ENCODE measurements at regions not wholly inside any gene's neighbourhood (a gene's known extent, or its start where the extent isn't known, plus 50 kb on each side); places are given as distances from the start of the nearest gene placed in this dataset.

DNA sequence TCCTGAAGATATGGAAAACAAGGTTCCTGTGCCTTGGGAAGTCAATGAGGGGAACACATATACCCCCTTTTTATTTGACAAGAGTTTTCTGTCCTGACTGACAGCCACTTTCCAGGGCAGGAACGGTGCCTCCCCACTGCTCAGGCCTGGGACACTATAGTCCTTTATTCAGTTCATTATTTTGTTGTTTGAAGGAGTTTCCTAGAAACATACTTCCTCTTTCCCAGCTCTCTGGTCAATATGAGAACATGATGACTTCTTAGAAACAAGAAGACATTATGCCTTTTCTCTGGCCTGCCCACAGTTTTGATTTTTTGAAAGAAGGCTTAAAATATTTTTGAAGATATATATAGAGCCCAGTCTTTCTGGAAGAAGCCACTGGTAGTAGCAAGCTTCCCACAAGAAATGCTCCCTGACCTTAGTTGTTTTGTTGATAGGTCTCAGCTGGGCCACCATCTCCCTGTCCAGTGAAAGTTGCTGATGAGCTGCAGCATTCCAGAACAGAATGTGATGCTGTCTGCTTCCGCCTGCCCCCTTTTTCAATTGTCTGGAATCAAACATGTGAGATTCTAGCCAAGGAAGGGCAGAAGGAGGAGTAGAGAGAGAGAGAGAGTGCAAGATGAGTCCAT is 122.7 kb upstream of the ADRA1D start:
- Histone ChIP-seq H3K36me3 (no peaks in the 10 kb centered on the region), H3K27ac (peak overlapping the region in 5 of 8 donors; percentile 33 to 51 (median 36))
- intact Hi-C loops (cut with DNase I; ENCODE audit: low total_unique reads) = no loop called here

DNA sequence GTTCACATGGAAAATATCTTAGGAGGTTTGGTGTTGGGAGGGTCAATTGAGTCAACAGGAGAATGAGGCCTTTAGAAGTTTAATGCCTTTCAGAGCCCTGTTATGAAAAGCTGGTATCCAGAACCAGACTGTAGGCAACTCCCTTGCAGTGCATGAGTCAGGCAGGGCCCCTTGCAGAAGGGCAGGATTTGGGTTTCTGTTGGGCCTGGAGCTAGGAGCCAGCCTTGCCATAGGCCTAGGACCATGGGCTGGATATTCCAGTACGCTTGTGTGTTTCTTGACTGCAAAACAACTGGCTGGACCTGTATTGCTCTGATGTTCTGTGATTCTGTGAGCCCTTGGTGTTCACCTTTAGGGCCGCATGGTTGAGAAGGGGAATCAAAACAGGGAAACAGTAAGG is 121.8 kb upstream of the ADRA1D start:
- 70 to 91% (median 83%) methylated on average over 2 of the region's 2 CpGs for WGBS, 5 donors
- H3K27ac ChIP-seq = peak overlapping the region in 3 of 8 donors; percentile 33 to 51 (median 48)
- H3K36me3 ChIP-seq = no peaks in the 10 kb centered on the region
- no peak overlapping the region for H3K4me3 ChIP-seq
- peaks cover 0 to 2% (median 0%) of the 10 kb centered on the region in 7 donors for H3K27me3 ChIP-seq (replicated peaks in 1 of 7)
- peaks cover 0 to 25% (median 11%) of the 10 kb centered on the region in 6 donors for H3K4me1 ChIP-seq
- TF ChIP-seq POLR2A (IDR thresholded peaks at IDR 0.05) (no peak), POLR2AphosphoS5 (IDR thresholded peaks at IDR 0.05) (no peak)
- TF ChIP-seq, protein P1, sequence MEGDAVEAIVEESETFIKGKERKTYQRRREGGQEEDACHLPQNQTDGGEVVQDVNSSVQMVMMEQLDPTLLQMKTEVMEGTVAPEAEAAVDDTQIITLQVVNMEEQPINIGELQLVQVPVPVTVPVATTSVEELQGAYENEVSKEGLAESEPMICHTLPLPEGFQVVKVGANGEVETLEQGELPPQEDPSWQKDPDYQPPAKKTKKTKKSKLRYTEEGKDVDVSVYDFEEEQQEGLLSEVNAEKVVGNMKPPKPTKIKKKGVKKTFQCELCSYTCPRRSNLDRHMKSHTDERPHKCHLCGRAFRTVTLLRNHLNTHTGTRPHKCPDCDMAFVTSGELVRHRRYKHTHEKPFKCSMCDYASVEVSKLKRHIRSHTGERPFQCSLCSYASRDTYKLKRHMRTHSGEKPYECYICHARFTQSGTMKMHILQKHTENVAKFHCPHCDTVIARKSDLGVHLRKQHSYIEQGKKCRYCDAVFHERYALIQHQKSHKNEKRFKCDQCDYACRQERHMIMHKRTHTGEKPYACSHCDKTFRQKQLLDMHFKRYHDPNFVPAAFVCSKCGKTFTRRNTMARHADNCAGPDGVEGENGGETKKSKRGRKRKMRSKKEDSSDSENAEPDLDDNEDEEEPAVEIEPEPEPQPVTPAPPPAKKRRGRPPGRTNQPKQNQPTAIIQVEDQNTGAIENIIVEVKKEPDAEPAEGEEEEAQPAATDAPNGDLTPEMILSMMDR (IDR thresholded peaks at IDR 0.05 in 8 of 11, conservative IDR thresholded peaks at IDR 0.05 in 3 of 11) = no peak
- no peak for DNase-seq
- intact Hi-C loops (cut with DNase I; ENCODE audit: low total_unique reads) = no loop called here
- H3K9me3 ChIP-seq = no peaks in the 10 kb centered on the region

More for the DNA sequence above, 122.7 kb upstream of the ADRA1D start:
- H3K27me3 ChIP-seq (replicated peaks in 1 of 7) = peaks cover 0 to 7% (median 0%) of the 10 kb centered on the region in 7 donors
- TF ChIP-seq POLR2AphosphoS5 (IDR thresholded peaks at IDR 0.05) = peak in 1 of 3 donors; percentile 44
- TF ChIP-seq, protein P1 (IDR thresholded peaks at IDR 0.05 in 8 of 11, conservative IDR thresholded peaks at IDR 0.05 in 3 of 11) = no peak
- DNase-seq = no peak
- peaks cover 0 to 25% (median 12%) of the 10 kb centered on the region in 6 donors for H3K4me1 ChIP-seq
- H3K4me3 ChIP-seq = no peak overlapping the region
- H3K9me3 ChIP-seq = no peaks in the 10 kb centered on the region
- WGBS, 5 donors = 41 to 67% (median 47%) methylated on average over 2 of the region's 2 CpGs

DNA sequence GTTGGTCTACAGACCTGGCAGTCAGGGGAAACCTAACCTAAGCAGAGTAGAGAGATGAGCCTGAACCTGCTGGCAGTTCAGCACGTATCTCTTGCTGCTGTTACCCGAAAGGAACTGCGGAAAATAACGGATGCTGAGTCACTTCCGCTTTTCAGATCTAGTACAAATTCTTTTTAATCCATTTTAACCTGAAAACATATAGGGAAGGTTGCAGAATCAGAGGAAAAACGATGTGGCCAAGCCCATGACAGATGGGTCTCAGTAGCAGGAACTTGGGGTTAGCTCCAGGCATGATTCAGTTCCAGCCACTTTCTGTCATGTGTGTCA is 120.7 kb upstream of the ADRA1D start:
- WGBS, 5 donors = 15 to 54% (median 19%) methylated on average over 6 of the region's 6 CpGs
- no peak for DNase-seq
- Histone ChIP-seq H3K9me3 (no peaks in the 10 kb centered on the region), H3K27ac (peak overlapping the region in 2 of 8 donors; percentile 13 to 27), H3K4me1 (peaks cover 0 to 25% (median 11%) of the 10 kb centered on the region in 6 donors), H3K4me3 (no peak overlapping the region), H3K27me3 (replicated peaks in 1 of 7) (no peaks in the 10 kb centered on the region), H3K36me3 (no peaks in the 10 kb centered on the region)
- TF ChIP-seq POLR2A (IDR thresholded peaks at IDR 0.05) (no peak), POLR2AphosphoS5 (IDR thresholded peaks at IDR 0.05) (no peak)
- TF ChIP-seq, protein P1 (IDR thresholded peaks at IDR 0.05 in 8 of 11, conservative IDR thresholded peaks at IDR 0.05 in 3 of 11) = no peak
- intact Hi-C loops (cut with DNase I; ENCODE audit: low total_unique reads) = no loop called here

DNA sequence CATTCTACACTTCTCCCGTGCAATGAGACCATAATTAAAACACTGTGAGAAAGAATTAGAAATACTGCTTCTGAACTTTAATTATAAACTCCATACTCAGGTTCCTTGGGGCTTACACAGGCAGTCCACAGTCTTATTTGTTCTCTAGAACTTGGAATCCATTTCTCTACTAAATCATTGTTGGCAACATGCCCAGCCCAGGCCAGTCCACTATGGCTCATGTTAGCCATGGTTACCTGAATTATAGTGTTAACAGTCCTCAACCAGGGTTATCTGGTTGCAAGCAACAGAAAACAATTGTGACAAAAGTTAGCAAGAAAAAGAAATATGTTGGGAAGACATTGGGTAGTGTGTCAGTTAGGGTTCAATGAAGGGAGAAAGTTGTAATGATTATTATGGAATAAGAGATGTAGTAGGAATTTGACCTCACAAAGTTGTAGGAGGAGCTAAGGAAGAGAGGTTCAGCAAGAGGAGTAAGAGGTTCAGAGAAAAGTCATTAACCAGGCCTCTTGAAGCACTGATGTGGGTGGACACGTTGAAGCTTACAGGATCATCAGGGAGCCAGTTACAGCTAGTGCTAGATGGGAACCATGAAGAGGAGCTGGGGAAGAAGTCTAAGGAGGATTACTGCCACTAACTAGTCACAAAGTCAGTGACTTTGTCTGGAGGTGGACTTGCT is 120.2 kb upstream of the ADRA1D start:
- 53 to 65% (median 57%) methylated on average over 2 of the region's 2 CpGs for WGBS, 5 donors
- Histone ChIP-seq H3K36me3 (no peaks in the 10 kb centered on the region), H3K9me3 (no peaks in the 10 kb centered on the region), H3K4me3 (no peak overlapping the region), H3K4me1 (peaks cover 0 to 25% (median 11%) of the 10 kb centered on the region in 6 donors), H3K27me3 (replicated peaks in 1 of 7) (no peaks in the 10 kb centered on the region), H3K27ac (peak overlapping the region in 2 of 8 donors; percentile 13 to 27)
- intact Hi-C loops (cut with DNase I; ENCODE audit: low total_unique reads) = no loop called here
- TF ChIP-seq, protein P1 (IDR thresholded peaks at IDR 0.05 in 8 of 11, conservative IDR thresholded peaks at IDR 0.05 in 3 of 11) = no peak
- no peak for TF ChIP-seq POLR2A (IDR thresholded peaks at IDR 0.05)
- no peak for TF ChIP-seq POLR2AphosphoS5 (IDR thresholded peaks at IDR 0.05)
- DNase-seq = no peak
